HFFc6 (cell line): ENCODE measurements at regions not wholly inside any gene's neighbourhood (a gene's known extent, or its start where the extent isn't known, plus 50 kb on each side); places are given as distances from the start of the nearest gene placed in this dataset.

ENCODE experiments used
- DNase-seq: peaks from one replicate; pipeline ENCODE4 v3.0.0-alpha.2; 2018
- H3K27ac Mint-ChIP-seq: 2 replicates; pipeline ENCODE4 v1.8.0; 2020; ENCODE audit warnings: mild to moderate bottlenecking, mixed read lengths
- H3K27me3 Mint-ChIP-seq: 2 replicates; pipeline ENCODE4 v1.8.0; 2021; ENCODE audit warnings: mild to moderate bottlenecking, moderate library complexity, mixed read lengths; ENCODE audit not compliant: insufficient read depth
- H3K36me3 Mint-ChIP-seq: 2 replicates; pipeline ENCODE4 v1.8.0; 2021; ENCODE audit warnings: low read depth, mixed read lengths
- H3K4me1 Mint-ChIP-seq: 2 replicates; pipeline ENCODE4 v1.8.0; 2020; ENCODE audit warnings: low read depth, mixed read lengths
- H3K4me3 Mint-ChIP-seq: 2 replicates; pipeline ENCODE4 v1.8.0; 2020; ENCODE audit warnings: mild to moderate bottlenecking, moderate library complexity, mixed read lengths
- H3K9me3 Mint-ChIP-seq: 2 replicates; pipeline ENCODE4 v1.8.0; 2020; ENCODE audit warnings: mild to moderate bottlenecking, mixed read lengths
- TF ChIP-seq, protein P1 (sequence below): fragments of 200-600 bp; sonication (generic); IDR thresholded peaks from 2 replicates; pipeline ENCODE4 v1.5.0; 2021; ENCODE audit warnings: antibody characterized with exemption, mild to moderate bottlenecking

DNA sequence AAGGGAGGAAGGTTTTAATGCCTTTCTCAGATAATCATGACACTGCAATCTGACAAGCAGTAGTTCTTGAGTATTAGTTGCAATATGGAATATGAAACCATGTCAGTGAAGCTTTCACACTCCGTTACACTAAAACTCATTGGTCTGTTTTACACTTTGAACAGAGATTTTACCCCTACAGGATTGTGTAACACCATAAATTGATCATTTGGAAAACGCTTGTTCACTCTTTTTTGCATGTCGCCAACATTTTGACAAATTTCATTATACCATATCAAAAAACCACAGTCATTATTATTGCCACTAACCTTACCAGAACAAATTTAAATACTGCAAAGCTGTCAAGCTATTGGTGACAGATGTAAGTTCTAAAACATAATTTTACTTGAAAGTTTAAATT, 404.8 kb upstream of the THBS1 start:
- DNase-seq, result no peak
- Mint-ChIP-seq H3K4me1 (peaks cover 81% of the 10 kb centered on the region), H3K4me3 (no peak overlapping the region), H3K27ac (no peak overlapping the region; the same call in 1 of the 2 replicates), H3K9me3 (no peaks in the 10 kb centered on the region), H3K36me3 (peaks cover 17% of the 10 kb centered on the region), H3K27me3 (no peaks in the 10 kb centered on the region; the same call in none of the 2 replicates)
- TF ChIP-seq, protein P1, sequence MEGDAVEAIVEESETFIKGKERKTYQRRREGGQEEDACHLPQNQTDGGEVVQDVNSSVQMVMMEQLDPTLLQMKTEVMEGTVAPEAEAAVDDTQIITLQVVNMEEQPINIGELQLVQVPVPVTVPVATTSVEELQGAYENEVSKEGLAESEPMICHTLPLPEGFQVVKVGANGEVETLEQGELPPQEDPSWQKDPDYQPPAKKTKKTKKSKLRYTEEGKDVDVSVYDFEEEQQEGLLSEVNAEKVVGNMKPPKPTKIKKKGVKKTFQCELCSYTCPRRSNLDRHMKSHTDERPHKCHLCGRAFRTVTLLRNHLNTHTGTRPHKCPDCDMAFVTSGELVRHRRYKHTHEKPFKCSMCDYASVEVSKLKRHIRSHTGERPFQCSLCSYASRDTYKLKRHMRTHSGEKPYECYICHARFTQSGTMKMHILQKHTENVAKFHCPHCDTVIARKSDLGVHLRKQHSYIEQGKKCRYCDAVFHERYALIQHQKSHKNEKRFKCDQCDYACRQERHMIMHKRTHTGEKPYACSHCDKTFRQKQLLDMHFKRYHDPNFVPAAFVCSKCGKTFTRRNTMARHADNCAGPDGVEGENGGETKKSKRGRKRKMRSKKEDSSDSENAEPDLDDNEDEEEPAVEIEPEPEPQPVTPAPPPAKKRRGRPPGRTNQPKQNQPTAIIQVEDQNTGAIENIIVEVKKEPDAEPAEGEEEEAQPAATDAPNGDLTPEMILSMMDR, result no peak

DNA sequence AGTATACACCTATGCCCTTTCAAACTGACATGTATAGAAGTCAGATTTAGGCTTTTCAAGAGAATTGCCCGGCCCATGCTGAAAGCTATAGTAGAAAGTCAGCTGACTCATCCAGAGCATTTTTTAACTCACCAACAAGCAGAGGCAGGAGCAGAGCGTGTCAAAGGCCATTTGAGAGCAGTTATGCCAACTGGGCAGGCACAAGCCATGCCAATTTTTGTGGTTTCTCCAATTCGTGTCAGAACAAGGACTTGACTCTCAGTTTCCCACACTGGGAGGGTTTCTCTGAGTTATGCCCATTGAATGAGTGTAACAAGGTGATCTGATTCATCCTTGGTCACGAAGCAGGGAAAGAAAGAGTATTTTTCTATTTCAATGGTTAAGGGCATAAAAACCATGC, 403.3 kb upstream of the THBS1 start:
- Mint-ChIP-seq H3K27ac (peak overlapping the region; percentile 49), H3K4me3 (no peak overlapping the region), H3K27me3 (no peaks in the 10 kb centered on the region; the same call in 1 of the 2 replicates), H3K4me1 (peaks cover 81% of the 10 kb centered on the region), H3K9me3 (no peaks in the 10 kb centered on the region), H3K36me3 (peaks cover 17% of the 10 kb centered on the region)
- no peak for DNase-seq
- TF ChIP-seq, protein P1, result no peak

DNA sequence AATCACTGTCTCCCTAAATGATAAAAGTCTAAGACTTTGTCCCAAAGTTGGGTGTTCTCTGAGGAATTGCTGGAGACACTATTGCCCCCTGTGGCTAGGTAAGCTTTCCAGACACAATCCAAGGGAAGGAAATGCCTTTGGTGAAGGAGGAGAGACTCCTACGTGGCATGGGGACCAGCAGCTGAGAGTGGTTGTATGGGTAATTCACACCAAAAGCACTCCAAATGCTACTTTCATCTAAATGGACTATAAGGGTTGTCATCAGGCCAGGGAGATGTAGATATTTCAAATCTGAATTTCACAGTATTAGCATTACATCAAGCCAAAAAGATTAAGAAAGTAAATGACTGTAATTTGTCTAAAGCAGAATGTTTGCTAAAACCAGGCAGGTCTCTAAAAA, 400.8 kb upstream of the THBS1 start:
- Mint-ChIP-seq H3K36me3 (peaks cover 6% of the 10 kb centered on the region), H3K4me3 (no peak overlapping the region), H3K9me3 (no peaks in the 10 kb centered on the region), H3K27ac (peak overlapping the region; percentile 89), H3K4me1 (peaks cover 79% of the 10 kb centered on the region), H3K27me3 (no peaks in the 10 kb centered on the region; the same call in 1 of the 2 replicates)
- no peak for DNase-seq
- TF ChIP-seq, protein P1, result no peak

GRCh38 chr15:39180483-39180933, 400.4 kb upstream of the THBS1 start:
- Mint-ChIP-seq H3K4me3 (peak overlapping the region; percentile 14; the same call in 1 of the 2 replicates), H3K36me3 (peaks cover 6% of the 10 kb centered on the region; the same call in 1 of the 2 replicates), H3K27me3 (no peaks in the 10 kb centered on the region; the same call in 1 of the 2 replicates), H3K9me3 (no peaks in the 10 kb centered on the region), H3K27ac (peak overlapping the region; percentile 89), H3K4me1 (peaks cover 82% of the 10 kb centered on the region)
- peak; percentile 35 for DNase-seq
- TF ChIP-seq, protein P1, result no peak

DNA sequence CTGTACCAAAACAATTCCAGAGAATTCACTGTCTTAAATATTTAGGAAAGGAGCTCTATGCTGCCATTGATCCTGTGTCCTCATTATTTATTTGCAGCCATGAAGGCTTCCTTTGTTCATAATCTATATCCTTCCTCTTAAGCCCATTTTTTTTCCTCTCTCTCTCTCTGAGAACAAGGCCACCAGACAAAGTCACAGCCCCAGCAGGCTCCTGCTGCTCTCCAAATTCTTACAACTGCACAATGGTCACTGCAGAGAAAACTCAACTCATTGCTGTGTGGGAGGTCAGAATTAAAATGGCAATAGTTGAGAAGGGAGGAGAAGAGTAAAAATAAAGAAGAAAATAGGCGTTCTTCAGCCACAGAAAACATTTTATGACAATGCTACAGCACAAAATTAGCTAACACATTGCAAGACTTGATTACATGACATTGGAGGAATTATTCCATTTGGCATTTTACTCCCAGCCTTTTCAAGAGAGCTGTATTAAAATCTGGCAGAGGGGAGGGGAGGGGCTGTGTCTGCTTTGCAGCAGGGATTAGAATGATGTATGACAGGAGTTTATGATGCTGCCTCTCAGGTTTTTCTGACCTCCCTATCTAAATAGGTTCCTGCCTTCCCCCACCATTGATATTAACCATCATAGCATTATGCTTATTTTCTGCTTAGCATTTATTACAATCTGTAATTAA, 399.7 kb upstream of the THBS1 start:
- TF ChIP-seq, protein P1, result no peak
- DNase-seq, result no peak
- Mint-ChIP-seq H3K27me3 (no peaks in the 10 kb centered on the region; the same call in 1 of the 2 replicates), H3K4me1 (peaks cover 87% of the 10 kb centered on the region), H3K9me3 (no peaks in the 10 kb centered on the region), H3K27ac (peak overlapping the region; percentile 89), H3K4me3 (peak overlapping the region; percentile 14), H3K36me3 (peaks cover 6% of the 10 kb centered on the region)
